ENCODE measurements at regions not wholly inside any gene's neighbourhood (a gene's known extent, or its start where the extent isn't known, plus 50 kb on each side); places are given as distances from the start of the nearest gene placed in this dataset.

DNA sequence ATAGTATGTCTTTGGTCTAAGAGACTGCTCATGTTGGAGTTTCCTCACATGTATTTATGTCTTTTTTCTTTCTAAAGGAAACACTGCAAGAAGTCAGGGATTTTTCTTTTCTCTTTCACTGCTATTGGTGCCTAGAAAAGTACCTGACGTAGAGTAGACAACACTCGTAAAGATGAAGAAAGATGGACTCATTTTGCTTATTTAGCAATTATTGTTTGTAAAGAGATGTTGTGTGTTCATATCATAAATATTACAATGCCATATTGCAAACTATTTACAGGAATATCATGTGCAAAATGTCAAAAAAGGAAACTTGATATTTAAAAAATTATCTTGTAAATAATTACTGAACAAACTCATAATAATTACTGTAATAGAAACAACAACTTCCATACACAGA, 2711.5 kb upstream of the PCDH20 start:
- TF ChIP-seq POLR2A (IDR thresholded peaks at IDR 0.05; ENCODE audit: low read depth, low read length), result no peak
- no peak for TF ChIP-seq LARP7 (IDR thresholded peaks at IDR 0.05)
- no peak for TF ChIP-seq CTCF (IDR thresholded peaks at IDR 0.05 in 2 of 3, conservative IDR thresholded peaks at IDR 0.05 in 1 of 3; ENCODE audit: control insufficient read depth in 2 of 3, extremely low read depth in 1 of 3, insufficient read depth in 1 of 3, low read depth in 3 of 3, low read length in 3 of 3)
